ENCODE measurements at regions not wholly inside any gene's neighbourhood (a gene's known extent, or its start where the extent isn't known, plus 50 kb on each side); places are given as distances from the start of the nearest gene placed in this dataset.
"Not testable (repeated sequence)": the region's sequence is repeated elsewhere in the genome, so short reads cannot be mapped to it uniquely, and the experiment has no call there.

GRCh38 chr10:85139124-85139523 is 810.7 kb downstream of the CCSER2 start:
- TF ChIP-seq GABPA (tag; conservative IDR thresholded peaks at IDR 0.05; ENCODE audit: low read depth) (no peak), ZNF277 (CRISPR knock-in tag; IDR thresholded peaks at IDR 0.05; ENCODE audit: borderline replicate concordance) (no peak), ZNF699 (CRISPR knock-in tag; IDR thresholded peaks at IDR 0.05; ENCODE audit: insufficient replicate concordance) (no peak), RAD21 (CRISPR knock-in tag; conservative IDR thresholded peaks at IDR 0.05 in 1 of 2, IDR thresholded peaks at IDR 0.05 in 1 of 2) (no peak), HMGXB4 (CRISPR knock-in tag; IDR thresholded peaks at IDR 0.05) (no peak), ZNF589 (CRISPR knock-in tag; IDR thresholded peaks at IDR 0.05; ENCODE audit: low read depth) (no peak), SPI1 (IDR thresholded peaks at IDR 0.05; ENCODE audit: borderline replicate concordance, low read depth, low read length) (no peak), KLF1 (tag; IDR thresholded peaks at IDR 0.05) (no peak)
- H3K4me1 ChIP-seq (replicated peaks in 1 of 2; ENCODE audit: control insufficient read depth in 2 of 2, insufficient read depth in 2 of 2, low read length in 2 of 2), result no peaks in the 10 kb centered on the region
- H3K9ac ChIP-seq (ENCODE audit: insufficient read depth in 1 of 2, low read depth in 2 of 2, low read length in 2 of 2), result no peak overlapping the region
- POLR2A ChIA-PET, result no interaction called here
- no peak overlapping the region for H3K4me3 ChIP-seq
- ATAC-seq (no peak), FAIRE-seq (no peak), DNase-seq (ENCODE audit: extremely low read depth in 1 of 4, low spot score in 3 of 4) (no peak)
- no peaks in the 10 kb centered on the region for H3K79me2 ChIP-seq (ENCODE audit: control insufficient read depth, insufficient read depth, low read length)
- CTCF ChIA-PET (ENCODE audit: low intra/inter-chr PET ratio), result no interaction called here
- no TSS peak for BruUV-seq (replicated peaks)
- no peak overlapping the region for H3K27ac ChIP-seq (ENCODE audit: extremely low read depth, low read depth, low read length)
- no peaks in the 10 kb centered on the region for H3K27me3 ChIP-seq (ENCODE audit: control insufficient read depth in 2 of 2, insufficient read depth in 2 of 2, low read length in 2 of 2)
- H3K4me2 ChIP-seq (ENCODE audit: insufficient read depth, low read length), result no peak overlapping the region
- no peaks in the 10 kb centered on the region for H3K9me3 ChIP-seq (replicated peaks; ENCODE audit: control insufficient read depth, insufficient read depth, low read depth, low read length)
- no peaks in the 10 kb centered on the region for H3K36me3 ChIP-seq (ENCODE audit: control insufficient read depth, insufficient read depth, low read length)
- H2AFZ ChIP-seq (ENCODE audit: low read depth, low read length), result no peak overlapping the region
- no peaks in the 10 kb centered on the region for H3K9me1 ChIP-seq (ENCODE audit: control insufficient read depth, insufficient read depth, low read length)
- 0% methylated on average over 5 of the region's 5 CpGs for WGBS (ENCODE audit: insufficient coverage, low coverage, missing lambda C conversion rate)
- H4K20me1 ChIP-seq (replicated peaks; ENCODE audit: control insufficient read depth, insufficient read depth, low read length), result no peaks in the 10 kb centered on the region; the same call in 1 of the 2 replicates
- in situ Hi-C loops (cut with MboI), result no loop called here
- intact Hi-C loops (cut with micrococcal nuclease), result no loop called here

- BruUV-seq (replicated peaks); H3K4me3 ChIP-seq; H3K9ac ChIP-seq (ENCODE audit: insufficient read depth in 1 of 2, low read depth in 2 of 2, low read length in 2 of 2); H3K9me1 ChIP-seq (ENCODE audit: control insufficient read depth, insufficient read depth, low read length); H3K27me3 ChIP-seq (ENCODE audit: control insufficient read depth in 2 of 2, insufficient read depth in 2 of 2, low read length in 2 of 2); ATAC-seq; CTCF ChIA-PET (ENCODE audit: low intra/inter-chr PET ratio); H3K4me2 ChIP-seq (ENCODE audit: insufficient read depth, low read length); H2AFZ ChIP-seq (ENCODE audit: low read depth, low read length); H3K9me3 ChIP-seq (replicated peaks; ENCODE audit: control insufficient read depth, insufficient read depth, low read depth, low read length); H3K4me1 ChIP-seq (replicated peaks in 1 of 2; ENCODE audit: control insufficient read depth in 2 of 2, insufficient read depth in 2 of 2, low read length in 2 of 2); in situ Hi-C loops (cut with MboI); H4K20me1 ChIP-seq (replicated peaks; ENCODE audit: control insufficient read depth, insufficient read depth, low read length); H3K79me2 ChIP-seq (ENCODE audit: control insufficient read depth, insufficient read depth, low read length); DNase-seq (ENCODE audit: extremely low read depth in 1 of 4, low spot score in 3 of 4); H3K36me3 ChIP-seq (ENCODE audit: control insufficient read depth, insufficient read depth, low read length); intact Hi-C loops (cut with micrococcal nuclease); H3K27ac ChIP-seq (ENCODE audit: extremely low read depth, low read depth, low read length); FAIRE-seq; POLR2A ChIA-PET: not testable (repeated sequence)
- WGBS (ENCODE audit: insufficient coverage, low coverage, missing lambda C conversion rate), result 3% methylated on average over 20 of the region's 25 CpGs
These were observed 813.1 kb downstream of the CCSER2 start for GRCh38 chr10:85141520-85141919.

Measured in K562 (cell line).